K562 (cell line): ENCODE measurements at regions not wholly inside any gene's neighbourhood (a gene's known extent, or its start where the extent isn't known, plus 50 kb on each side); places are given as distances from the start of the nearest gene placed in this dataset.
"Not testable (repeated sequence)": the region's sequence is repeated elsewhere in the genome, so short reads cannot be mapped to it uniquely, and the experiment has no call there.

Experiments
- ARNT ChIP-seq, 2 experiments: fragments of 450-650 bp; IDR thresholded peaks; 2 replicates each; pipeline ENCODE4 v1.6.1; 2016; ENCODE audit warnings: mild to moderate bottlenecking in 1 of 2
- RAD51 ChIP-seq: fragments of 450-650 bp; IDR thresholded peaks from 2 replicates; pipeline ENCODE4 v1.7.1; 2016; ENCODE audit warnings: low read depth, mild to moderate bottlenecking, borderline replicate concordance
- RUNX1 ChIP-seq: sonication (generic); IDR thresholded peaks from 2 replicates; pipeline ENCODE4 v1.6.1; 2016; ENCODE audit warnings: antibody characterized with exemption, low read depth
- SAP30 ChIP-seq: fragments of 200-600 bp; sonication (generic); IDR thresholded peaks from 2 replicates; pipeline ENCODE4 v1.6.1; 2012; ENCODE audit warnings: borderline replicate concordance, low read depth, mild to moderate bottlenecking, moderate library complexity, low read length, control low read depth, inconsistent platforms; ENCODE audit not compliant: insufficient read depth, poor library complexity, severe bottlenecking
- SOX6 ChIP-seq: fragments of 450-650 bp; IDR thresholded peaks from 2 replicates; pipeline ENCODE4 v1.6.1; 2014; ENCODE audit warnings: mild to moderate bottlenecking
- TCF7L2 ChIP-seq: fragments of 150-350 bp; IDR thresholded peaks from 2 replicates; pipeline ENCODE4 v1.6.1; 2016; ENCODE audit warnings: low read depth, mild to moderate bottlenecking, low read length, moderate library complexity
- TF ChIP-seq, protein P1 (sequence below): fragments of 450-650 bp; IDR thresholded peaks from 2 replicates; pipeline ENCODE4 v1.6.1; 2016; ENCODE audit warnings: borderline replicate concordance
- TF ChIP-seq, protein P2 (sequence below): sonication (generic); formaldehyde crosslinking; IDR thresholded peaks from 2 replicates; pipeline ENCODE4 v1.8.1; 2023; ENCODE audit warnings: mild to moderate bottlenecking, missing genetic modification reagents

DNA sequence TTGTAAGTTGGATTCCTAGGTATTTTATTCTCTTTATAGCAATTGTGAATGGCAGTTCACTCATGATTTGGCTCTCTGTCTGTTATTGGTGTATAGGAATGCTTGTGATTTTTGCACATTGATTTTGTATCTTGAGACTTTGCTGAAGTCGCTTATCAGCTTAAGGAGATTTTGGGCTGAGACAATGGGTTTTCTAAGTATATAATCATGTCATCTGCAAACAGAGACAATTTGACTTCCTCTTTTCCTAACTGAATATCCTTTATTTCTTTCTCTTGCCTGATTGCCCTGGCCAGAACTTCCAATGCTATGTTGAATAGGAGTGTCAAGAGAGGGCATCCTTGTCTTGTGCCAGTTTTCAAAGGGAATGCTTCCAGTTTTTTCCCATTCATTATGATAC, 464.8 kb downstream of the XYLT1 start:
- TF ChIP-seq SOX6: peak; percentile 93
- not testable (repeated sequence) for TF ChIP-seq RAD51; SAP30; ARNT (IDR thresholded peaks at IDR 0.05); RUNX1; TCF7L2
- TF ChIP-seq, protein P1, sequence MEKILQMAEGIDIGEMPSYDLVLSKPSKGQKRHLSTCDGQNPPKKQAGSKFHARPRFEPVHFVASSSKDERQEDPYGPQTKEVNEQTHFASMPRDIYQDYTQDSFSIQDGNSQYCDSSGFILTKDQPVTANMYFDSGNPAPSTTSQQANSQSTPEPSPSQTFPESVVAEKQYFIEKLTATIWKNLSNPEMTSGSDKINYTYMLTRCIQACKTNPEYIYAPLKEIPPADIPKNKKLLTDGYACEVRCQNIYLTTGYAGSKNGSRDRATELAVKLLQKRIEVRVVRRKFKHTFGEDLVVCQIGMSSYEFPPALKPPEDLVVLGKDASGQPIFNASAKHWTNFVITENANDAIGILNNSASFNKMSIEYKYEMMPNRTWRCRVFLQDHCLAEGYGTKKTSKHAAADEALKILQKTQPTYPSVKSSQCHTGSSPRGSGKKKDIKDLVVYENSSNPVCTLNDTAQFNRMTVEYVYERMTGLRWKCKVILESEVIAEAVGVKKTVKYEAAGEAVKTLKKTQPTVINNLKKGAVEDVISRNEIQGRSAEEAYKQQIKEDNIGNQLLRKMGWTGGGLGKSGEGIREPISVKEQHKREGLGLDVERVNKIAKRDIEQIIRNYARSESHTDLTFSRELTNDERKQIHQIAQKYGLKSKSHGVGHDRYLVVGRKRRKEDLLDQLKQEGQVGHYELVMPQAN: not testable (repeated sequence)
- TF ChIP-seq, protein P2, sequence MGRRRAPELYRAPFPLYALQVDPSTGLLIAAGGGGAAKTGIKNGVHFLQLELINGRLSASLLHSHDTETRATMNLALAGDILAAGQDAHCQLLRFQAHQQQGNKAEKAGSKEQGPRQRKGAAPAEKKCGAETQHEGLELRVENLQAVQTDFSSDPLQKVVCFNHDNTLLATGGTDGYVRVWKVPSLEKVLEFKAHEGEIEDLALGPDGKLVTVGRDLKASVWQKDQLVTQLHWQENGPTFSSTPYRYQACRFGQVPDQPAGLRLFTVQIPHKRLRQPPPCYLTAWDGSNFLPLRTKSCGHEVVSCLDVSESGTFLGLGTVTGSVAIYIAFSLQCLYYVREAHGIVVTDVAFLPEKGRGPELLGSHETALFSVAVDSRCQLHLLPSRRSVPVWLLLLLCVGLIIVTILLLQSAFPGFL (CRISPR knock-in tag): not testable (repeated sequence)
